Natural killer cell treated with Interleukin-12 subunit alpha and Interleukin-12 subunit beta and Interleukin-15 and Interleukin-18, amount 100 ng/mL, for 72 hours (primary cell): ENCODE measurements at regions not wholly inside any gene's neighbourhood (a gene's known extent, or its start where the extent isn't known, plus 50 kb on each side); places are given as distances from the start of the nearest gene placed in this dataset.
"Not testable (repeated sequence)": the region's sequence is repeated elsewhere in the genome, so short reads cannot be mapped to it uniquely, and the experiment has no call there.

Experiments
- ATAC-seq, 2 donors: fragments of 150-1000 bp; cut with Tn5 transposase in 1 of 2; sonication (Bioruptor Pico), chemical (Tn5 transposase) in 1 of 2; 2 replicates each; pipeline ENCODE4 v1.10.0; 2021
- DNase-seq: peaks from one replicate; pipeline ENCODE4 v3.0.0; 2022; ENCODE audit warnings: low spot score
- H3K27ac Mint-ChIP-seq, 2 donors: 1 replicate in 1 of 2; 2 replicates in 1 of 2; pipeline ENCODE4 v1.8.0; 2022; ENCODE audit warnings: mixed read lengths in 2 of 2, mild to moderate bottlenecking in 1 of 2, moderate library complexity in 1 of 2
- H3K27me3 Mint-ChIP-seq, 2 donors: 1 replicate in 1 of 2; 2 replicates in 1 of 2; pipeline ENCODE4 v1.8.0; 2022; ENCODE audit warnings: mixed read lengths in 2 of 2
- H3K36me3 Mint-ChIP-seq: one replicate; pipeline ENCODE4 v1.8.0; 2022; ENCODE audit warnings: mixed read lengths
- H3K4me1 Mint-ChIP-seq, 2 donors: 1 replicate in 1 of 2; 2 replicates in 1 of 2; pipeline ENCODE4 v1.8.0; 2022; ENCODE audit warnings: low read depth in 2 of 2, mixed read lengths in 2 of 2, mild to moderate bottlenecking in 1 of 2
- H3K4me3 Mint-ChIP-seq: one replicate; pipeline ENCODE4 v1.8.0; 2022; ENCODE audit warnings: mixed read lengths
- H3K9me3 Mint-ChIP-seq: 2 replicates; pipeline ENCODE4 v1.8.0; 2022; ENCODE audit warnings: mixed read lengths

DNA sequence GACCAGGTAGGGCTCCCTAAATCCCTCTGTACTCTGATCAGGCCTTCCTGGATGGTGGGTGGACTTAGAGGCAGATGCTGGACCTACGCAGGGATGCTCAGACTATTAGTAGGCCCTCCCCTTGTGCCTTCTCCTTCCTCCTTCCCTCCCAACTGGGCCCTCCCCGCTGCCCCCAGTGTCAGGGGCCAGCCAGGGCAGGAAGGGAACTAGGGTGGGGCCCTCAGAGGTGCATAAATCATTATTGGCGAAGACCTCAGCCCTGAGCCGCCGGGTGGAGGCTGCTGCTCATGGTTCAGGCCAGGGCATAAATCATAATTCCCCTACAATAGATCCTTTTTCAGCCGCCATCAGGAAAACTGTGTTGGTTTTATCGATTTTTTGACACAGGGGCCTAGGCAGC is 81.4 kb downstream of the MRM1 start:
- Mint-ChIP-seq H3K4me3 (no peak overlapping the region), H3K9me3 (no peaks in the 10 kb centered on the region), H3K4me1 (no peaks in the 10 kb centered on the region), H3K36me3 (no peaks in the 10 kb centered on the region), H3K27me3 (peaks cover 0 to 8% of the 10 kb centered on the region in 2 donors), H3K27ac (no peak overlapping the region)
- DNase-seq (no peak), ATAC-seq (no peak)

DNA sequence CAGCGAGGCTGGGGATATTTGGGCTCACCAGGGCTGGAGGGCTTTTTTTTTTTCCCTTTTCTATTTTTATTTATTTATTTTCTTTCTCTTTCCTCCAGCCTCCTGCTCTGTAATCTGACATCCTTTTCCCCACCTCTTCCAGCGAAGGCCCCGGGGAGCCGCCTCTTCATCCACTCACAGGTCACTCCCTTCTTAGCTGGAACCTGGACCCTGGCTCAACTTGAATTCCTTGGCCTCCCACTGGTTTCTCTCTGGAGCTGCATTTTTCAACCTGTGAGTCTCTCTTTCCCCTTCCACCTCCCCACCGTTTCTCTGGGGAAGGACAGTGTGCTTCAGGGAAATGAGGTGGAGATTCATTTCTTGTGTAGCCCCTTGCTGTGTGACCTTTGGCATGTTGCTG is 82.0 kb downstream of the MRM1 start:
- H3K4me3 Mint-ChIP-seq = no peak overlapping the region
- H3K9me3 Mint-ChIP-seq = no peaks in the 10 kb centered on the region
- H3K27me3 Mint-ChIP-seq = peaks cover 0 to 8% of the 10 kb centered on the region in 2 donors
- DNase-seq (no peak), ATAC-seq (no peak)
- no peaks in the 10 kb centered on the region for H3K36me3 Mint-ChIP-seq
- H3K27ac Mint-ChIP-seq = no peak overlapping the region
- H3K4me1 Mint-ChIP-seq = no peaks in the 10 kb centered on the region

DNA sequence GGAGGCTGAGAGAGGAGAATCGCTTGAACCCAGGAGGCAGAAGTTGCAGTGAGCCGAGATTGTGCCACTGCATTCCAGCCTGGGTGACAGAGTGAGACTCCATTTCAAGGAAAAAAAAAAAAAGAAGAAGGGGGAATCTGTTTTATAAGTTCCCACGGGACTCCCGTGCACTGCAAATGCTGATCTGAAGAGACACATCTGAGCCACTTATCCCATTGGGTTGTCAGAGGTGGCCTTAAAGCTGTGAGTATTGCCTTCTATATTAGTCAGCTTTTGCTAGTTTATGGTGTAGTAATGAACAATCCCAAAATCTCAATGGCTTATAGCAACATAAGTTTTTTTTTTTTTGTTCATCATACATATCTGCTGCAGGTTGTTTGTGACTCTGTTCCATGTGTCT is 82.8 kb downstream of the MRM1 start:
- no peak overlapping the region for H3K27ac Mint-ChIP-seq
- no peaks in the 10 kb centered on the region for H3K9me3 Mint-ChIP-seq
- H3K4me1 Mint-ChIP-seq = no peaks in the 10 kb centered on the region
- ATAC-seq (no peak), DNase-seq (no peak)
- peaks cover 0 to 8% of the 10 kb centered on the region in 2 donors for H3K27me3 Mint-ChIP-seq
- no peak overlapping the region for H3K4me3 Mint-ChIP-seq
- no peaks in the 10 kb centered on the region for H3K36me3 Mint-ChIP-seq

DNA sequence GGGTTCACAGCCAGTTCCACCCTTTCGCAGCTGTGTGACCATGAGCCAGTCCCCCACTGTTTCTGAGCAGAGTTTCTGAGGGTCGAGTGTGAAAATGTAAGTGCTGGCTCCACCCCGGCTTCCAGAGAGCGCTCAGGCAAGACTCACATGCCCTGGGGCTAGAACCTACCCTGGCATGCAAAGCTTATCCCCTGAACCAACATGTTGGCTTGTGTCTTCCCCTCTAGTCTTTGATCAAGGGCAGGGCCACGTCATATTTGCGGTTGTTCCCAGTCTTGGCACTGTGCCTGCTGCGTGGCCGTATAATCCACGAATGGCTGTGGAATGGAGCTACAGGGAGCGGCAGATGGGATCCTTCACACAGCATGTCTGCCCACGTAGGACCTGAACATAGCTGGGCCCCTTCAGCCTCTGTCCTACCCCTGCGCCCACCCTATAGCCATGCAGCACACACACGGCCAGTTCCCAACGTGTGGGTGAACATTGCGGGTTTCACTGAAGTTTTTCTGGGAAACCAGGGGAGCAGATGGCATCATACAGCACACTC is 84.8 kb downstream of the MRM1 start:
- Mint-ChIP-seq H3K4me1 (no peaks in the 10 kb centered on the region), H3K36me3 (no peaks in the 10 kb centered on the region), H3K27me3 (peaks cover 11 to 13% of the 10 kb centered on the region in 2 donors), H3K4me3 (no peak overlapping the region), H3K27ac (no peak overlapping the region), H3K9me3 (no peaks in the 10 kb centered on the region)
- DNase-seq = no peak
- ATAC-seq = peak in 1 of 2 donors; percentile 44

DNA sequence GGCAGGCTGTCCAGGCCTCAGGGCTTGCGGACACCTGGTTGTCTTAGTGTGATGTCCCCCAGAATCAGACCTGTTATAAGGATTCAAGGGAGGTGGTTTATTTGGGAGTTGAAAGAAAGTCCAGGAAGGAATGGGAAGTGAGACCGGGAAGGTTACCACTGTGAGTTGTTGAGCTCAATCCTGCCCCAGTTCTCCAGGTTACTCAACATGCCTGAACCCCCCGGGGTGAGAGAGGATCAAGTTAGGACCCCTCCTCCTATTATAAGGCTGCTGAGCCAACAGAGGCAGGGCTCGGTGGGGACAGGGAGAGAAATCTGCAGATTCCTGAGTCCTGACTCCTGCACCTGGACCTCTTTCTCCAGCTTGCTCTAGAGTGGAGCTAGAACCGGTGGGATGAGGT is 86.4 kb downstream of the MRM1 start:
- H3K4me1 Mint-ChIP-seq = no peaks in the 10 kb centered on the region
- H3K9me3 Mint-ChIP-seq = no peaks in the 10 kb centered on the region
- ATAC-seq = no peak
- H3K36me3 Mint-ChIP-seq = no peaks in the 10 kb centered on the region
- H3K27ac Mint-ChIP-seq = no peak overlapping the region
- no peak overlapping the region for H3K4me3 Mint-ChIP-seq
- peaks cover 15 to 22% of the 10 kb centered on the region in 2 donors for H3K27me3 Mint-ChIP-seq
- no peak for DNase-seq

DNA sequence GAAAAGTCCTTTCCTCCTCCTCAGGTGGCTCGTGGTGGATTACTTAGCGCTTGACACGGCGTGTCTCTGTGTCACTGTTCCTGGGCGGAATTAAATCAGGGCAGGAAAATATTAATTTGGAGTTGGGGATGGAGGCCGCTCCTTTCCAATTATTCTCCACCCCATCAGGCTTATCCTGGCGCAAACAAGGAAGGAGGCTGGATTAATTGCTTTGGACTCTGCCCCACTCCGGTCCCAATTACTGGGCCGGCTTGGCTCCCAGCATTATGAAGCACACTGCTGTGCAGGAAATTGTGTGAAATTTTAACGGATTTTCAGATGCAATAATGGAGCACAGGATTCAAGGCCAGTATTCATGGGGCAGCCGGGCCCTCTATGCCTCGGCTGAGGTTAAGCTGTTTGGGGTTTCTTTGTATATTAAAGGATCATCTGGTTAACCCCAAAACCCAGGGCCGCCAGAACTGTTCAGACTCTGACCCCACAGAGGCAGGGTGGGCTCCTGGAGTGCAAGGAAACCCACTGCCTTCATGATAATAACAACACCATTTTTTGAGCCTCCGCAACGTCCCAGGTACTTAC is 87.8 kb downstream of the MRM1 start:
- no peak for DNase-seq
- Mint-ChIP-seq H3K9me3 (no peaks in the 10 kb centered on the region), H3K27ac (no peak overlapping the region), H3K4me1 (no peaks in the 10 kb centered on the region), H3K4me3 (no peak overlapping the region), H3K27me3 (peaks cover 15 to 26% of the 10 kb centered on the region in 2 donors), H3K36me3 (no peaks in the 10 kb centered on the region)
- no peak for ATAC-seq

DNA sequence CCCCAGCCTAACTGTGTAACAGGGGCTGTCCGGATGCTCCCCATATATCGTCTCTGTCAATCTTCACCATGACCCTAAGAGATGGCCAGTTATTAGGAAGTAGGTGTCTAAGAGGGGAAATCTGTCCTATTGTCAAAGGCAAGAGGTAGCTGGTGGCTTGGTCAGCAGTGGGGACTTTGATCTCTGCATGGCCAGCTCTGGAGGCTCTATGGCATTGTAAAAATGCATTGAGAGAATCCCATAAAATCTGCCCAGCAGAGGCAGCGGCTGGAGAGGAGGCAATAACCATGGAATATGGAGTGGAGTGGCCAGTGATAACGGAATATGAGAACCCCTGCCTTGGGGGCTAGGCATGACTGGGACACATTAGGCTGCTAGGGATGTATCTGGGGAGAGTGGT is 88.8 kb downstream of the MRM1 start:
- ATAC-seq (no peak), DNase-seq (no peak)
- Mint-ChIP-seq H3K27ac (no peak overlapping the region), H3K9me3 (no peaks in the 10 kb centered on the region), H3K36me3 (no peaks in the 10 kb centered on the region), H3K27me3 (peaks cover 20 to 34% of the 10 kb centered on the region in 2 donors), H3K4me3 (no peak overlapping the region), H3K4me1 (no peaks in the 10 kb centered on the region)

DNA sequence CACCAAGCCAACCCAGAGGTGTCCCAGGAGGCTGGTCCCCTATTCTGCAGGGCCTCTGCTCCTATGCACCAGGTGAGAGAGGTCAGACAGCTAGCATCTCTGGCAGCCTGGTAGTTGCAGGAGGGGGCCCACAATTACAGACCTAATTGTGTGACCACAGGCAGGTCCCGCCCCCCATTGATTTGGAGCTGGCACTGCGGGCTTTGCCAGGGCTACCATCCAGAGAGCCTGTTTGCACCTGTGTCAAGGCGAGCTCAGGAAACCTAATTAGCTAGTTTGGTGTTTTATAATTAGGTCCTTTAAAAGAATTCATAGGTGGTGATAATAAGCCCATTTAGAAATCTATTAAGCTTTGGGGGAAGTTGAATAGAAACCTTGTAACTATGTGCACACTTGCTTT is 90.2 kb downstream of the MRM1 start:
- Mint-ChIP-seq H3K36me3 (no peaks in the 10 kb centered on the region), H3K4me3 (no peak overlapping the region), H3K4me1 (no peaks in the 10 kb centered on the region), H3K27ac (no peak overlapping the region), H3K27me3 (peaks cover 19 to 38% of the 10 kb centered on the region in 2 donors), H3K9me3 (no peaks in the 10 kb centered on the region)
- DNase-seq = no peak
- no peak for ATAC-seq

DNA sequence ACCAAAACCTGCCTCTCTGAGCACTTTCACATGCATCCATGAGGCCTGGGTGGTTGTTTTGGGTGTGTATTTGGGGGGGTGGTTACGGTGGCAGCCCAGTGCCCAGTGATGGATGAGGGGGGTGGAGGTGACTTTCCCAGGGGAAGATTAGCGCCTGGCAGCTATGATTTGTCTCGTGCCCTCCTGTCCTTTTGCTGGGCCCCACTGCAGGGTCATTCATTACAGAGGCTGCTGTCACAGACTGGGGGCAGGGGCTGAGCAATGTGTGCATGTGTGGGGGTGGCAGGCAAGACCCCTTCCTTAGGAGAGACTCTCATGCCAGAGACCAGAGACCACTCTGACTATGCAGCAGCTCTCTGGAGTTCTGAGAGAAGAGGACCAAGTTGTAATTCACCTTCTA is 93.7 kb downstream of the MRM1 start:
- Mint-ChIP-seq H3K27me3 (peaks cover 25 to 46% of the 10 kb centered on the region in 2 donors), H3K4me3 (no peak overlapping the region), H3K27ac (no peak overlapping the region), H3K9me3 (no peaks in the 10 kb centered on the region), H3K4me1 (no peaks in the 10 kb centered on the region), H3K36me3 (no peaks in the 10 kb centered on the region)
- DNase-seq (no peak), ATAC-seq (no peak)

DNA sequence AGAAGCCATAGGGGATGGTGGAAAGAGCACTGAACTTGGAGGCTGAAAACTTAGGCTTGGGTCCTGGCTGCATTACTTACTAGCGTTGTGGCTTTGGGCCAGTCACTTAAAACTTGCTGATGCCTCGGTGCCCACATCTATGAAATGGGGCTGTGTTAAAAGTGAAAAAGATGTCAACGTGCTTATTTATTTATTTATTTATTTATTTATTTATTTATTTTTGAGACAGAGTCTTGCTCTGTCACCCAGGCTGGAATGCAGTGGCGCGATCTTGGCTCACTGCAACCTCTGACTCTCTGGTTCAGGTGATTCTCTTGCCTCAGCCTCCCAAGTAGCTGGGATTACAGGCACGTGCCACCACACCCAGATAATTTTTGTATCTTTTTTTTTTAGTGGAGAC is 94.3 kb downstream of the MRM1 start:
- not testable (repeated sequence) for H3K4me1 Mint-ChIP-seq, DNase-seq, H3K9me3 Mint-ChIP-seq, H3K27ac Mint-ChIP-seq, H3K4me3 Mint-ChIP-seq, H3K36me3 Mint-ChIP-seq, ATAC-seq
- H3K27me3 Mint-ChIP-seq = peaks cover 20 to 43% of the 10 kb centered on the region in 2 donors

DNA sequence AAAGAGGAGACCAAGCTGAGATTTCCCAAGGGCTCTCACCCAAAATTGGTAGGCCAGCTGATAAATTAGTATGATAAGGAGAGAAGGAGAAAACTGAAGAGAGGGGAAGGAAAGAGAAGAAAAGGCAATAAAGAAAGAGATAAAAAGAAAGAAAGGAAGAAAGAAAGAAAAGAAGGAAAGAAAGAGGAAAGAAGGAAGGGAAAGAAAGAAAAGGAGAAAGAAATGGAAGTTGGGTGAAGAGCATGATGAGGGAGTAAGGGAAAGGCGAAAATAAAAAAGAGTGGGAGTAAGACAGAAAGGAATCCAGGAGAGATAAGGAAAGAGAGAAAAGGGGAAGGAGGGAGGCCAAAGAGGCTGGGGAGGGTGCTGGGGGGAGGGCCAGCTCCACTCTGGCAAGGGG is 95.4 kb downstream of the MRM1 start:
- no peak for ATAC-seq
- no peak for DNase-seq
- no peak overlapping the region for H3K27ac Mint-ChIP-seq
- no peaks in the 10 kb centered on the region for H3K4me1 Mint-ChIP-seq
- H3K4me3 Mint-ChIP-seq = no peak overlapping the region
- peaks cover 27 to 52% of the 10 kb centered on the region in 2 donors for H3K27me3 Mint-ChIP-seq
- H3K36me3 Mint-ChIP-seq = peaks cover under 1% of the 10 kb centered on the region
- no peaks in the 10 kb centered on the region for H3K9me3 Mint-ChIP-seq

DNA sequence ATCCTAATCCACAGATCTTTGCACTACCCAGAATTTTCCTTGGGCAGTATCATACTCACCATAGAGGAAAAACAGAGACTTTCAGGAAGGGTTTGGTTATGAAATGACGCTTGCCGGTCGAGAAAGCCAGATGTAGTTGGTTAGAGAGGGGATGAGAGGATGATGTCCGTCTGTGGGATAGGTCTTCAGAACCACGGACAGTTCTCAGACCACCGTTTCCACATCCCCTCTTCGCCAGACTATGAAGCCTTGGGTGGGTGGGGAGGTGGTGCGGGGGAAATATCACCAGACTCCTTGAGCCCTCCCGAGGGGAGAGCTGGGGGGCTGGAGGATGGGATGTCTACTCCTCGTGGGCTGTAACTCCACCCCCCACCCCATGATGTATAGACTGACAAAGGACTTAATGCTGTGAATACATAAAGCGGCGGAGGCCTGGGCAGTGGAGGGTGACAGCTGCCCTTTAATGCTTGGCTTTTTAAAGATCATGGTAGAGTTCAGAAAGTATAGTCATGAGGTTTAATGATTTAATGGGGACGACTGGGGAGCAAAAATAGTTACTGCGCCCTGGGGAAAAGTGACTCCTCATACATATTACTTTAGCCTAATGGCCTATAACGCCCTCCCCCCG is 96.6 kb downstream of the MRM1 start:
- no peak overlapping the region for H3K4me3 Mint-ChIP-seq
- no peak for DNase-seq
- ATAC-seq = no peak
- H3K4me1 Mint-ChIP-seq = no peaks in the 10 kb centered on the region
- no peak overlapping the region for H3K27ac Mint-ChIP-seq
- H3K9me3 Mint-ChIP-seq = no peaks in the 10 kb centered on the region
- peaks cover 27 to 51% of the 10 kb centered on the region in 2 donors for H3K27me3 Mint-ChIP-seq
- peaks cover 4% of the 10 kb centered on the region for H3K36me3 Mint-ChIP-seq

DNA sequence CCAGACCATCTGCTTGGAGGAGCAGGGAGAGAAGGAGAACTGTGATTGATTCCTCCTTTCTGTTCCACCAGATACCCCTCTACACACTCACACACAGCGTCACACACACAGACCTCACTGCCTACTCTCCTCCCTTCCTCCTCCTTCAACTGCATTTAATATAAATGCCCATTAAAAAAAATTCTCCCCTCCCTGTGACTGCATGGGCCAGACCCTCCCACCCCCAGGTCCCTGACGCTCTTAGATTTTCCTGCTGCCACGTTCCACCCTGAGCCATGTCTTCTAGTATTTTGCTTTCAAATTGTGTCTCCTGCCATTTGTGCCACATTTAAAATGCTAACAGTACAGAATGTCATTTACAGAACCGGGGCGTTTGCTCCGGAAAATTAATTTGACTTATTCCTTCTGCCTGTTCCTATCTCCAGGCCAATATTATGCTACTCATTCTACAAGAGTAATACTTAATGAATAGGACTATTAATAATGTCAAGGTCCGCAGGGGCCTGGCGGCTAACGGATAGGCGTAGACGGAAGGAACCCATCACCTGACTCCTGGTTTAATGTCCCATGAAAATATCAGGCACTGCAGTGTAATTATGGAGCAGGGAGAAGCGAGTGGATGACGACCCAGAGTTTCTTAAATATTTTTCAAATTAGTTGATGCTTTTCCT is 100.2 kb downstream of the MRM1 start:
- Mint-ChIP-seq H3K36me3 (peaks cover 4% of the 10 kb centered on the region), H3K4me3 (no peak overlapping the region), H3K4me1 (peaks cover 0 to 3% of the 10 kb centered on the region in 2 donors), H3K9me3 (no peaks in the 10 kb centered on the region), H3K27ac (no peak overlapping the region), H3K27me3 (peaks cover 34 to 51% of the 10 kb centered on the region in 2 donors)
- DNase-seq (no peak), ATAC-seq (no peak)

DNA sequence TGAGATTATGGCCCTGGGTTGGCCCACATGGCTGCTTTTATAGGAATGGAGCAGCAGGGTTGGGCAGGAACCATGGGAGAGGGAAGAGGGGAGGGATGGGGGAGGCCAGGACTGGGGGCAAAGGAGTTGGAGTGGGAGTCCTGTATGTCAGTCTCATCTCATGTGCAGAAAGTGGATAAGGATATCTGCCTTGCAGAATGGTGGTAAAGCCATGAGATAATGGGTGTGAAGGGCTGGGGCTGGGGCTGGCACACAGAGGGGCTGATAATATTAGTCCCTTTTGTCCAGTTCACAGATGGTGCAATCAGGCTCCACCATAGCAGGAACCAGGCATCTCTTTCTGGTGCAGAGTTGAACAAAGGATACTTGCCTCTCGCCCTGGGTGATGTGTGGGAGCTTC is 101.3 kb downstream of the MRM1 start:
- no peaks in the 10 kb centered on the region for H3K9me3 Mint-ChIP-seq
- no peak for DNase-seq

More for the DNA sequence above, 101.3 kb downstream of the MRM1 start:
- no peak for ATAC-seq
- peaks cover 0 to 3% of the 10 kb centered on the region in 2 donors for H3K4me1 Mint-ChIP-seq
- H3K4me3 Mint-ChIP-seq = no peak overlapping the region
- peaks cover 4% of the 10 kb centered on the region for H3K36me3 Mint-ChIP-seq
- peaks cover 30 to 45% of the 10 kb centered on the region in 2 donors for H3K27me3 Mint-ChIP-seq
- H3K27ac Mint-ChIP-seq = no peak overlapping the region
